Effector memory CD8-positive, alpha-beta T cell (primary cell): ENCODE measurements at regions not wholly inside any gene's neighbourhood (a gene's known extent, or its start where the extent isn't known, plus 50 kb on each side); places are given as distances from the start of the nearest gene placed in this dataset.

Experiments
- ATAC-seq: fragments of 150-1000 bp; cut with Tn5 transposase; replicated peaks from 2 replicates; pipeline ENCODE4 v1.10.0; 2021; ENCODE audit warnings: mild to moderate bottlenecking, moderate library complexity
- DNase-seq, 3 experiments: peaks; one replicate each; pipeline ENCODE4 v3.0.0; 2021
- H3K27ac Mint-ChIP-seq, 2 donors: one replicate each; pipeline ENCODE4 v1.8.0; 2022; ENCODE audit warnings: mild to moderate bottlenecking in 2 of 2, mixed read lengths in 2 of 2, moderate library complexity in 2 of 2
- H3K27me3 Mint-ChIP-seq, 2 donors: one replicate each; pipeline ENCODE4 v1.8.0; 2022; ENCODE audit warnings: mixed read lengths in 2 of 2
- H3K36me3 Mint-ChIP-seq: one replicate; pipeline ENCODE4 v1.8.0; 2022; ENCODE audit warnings: mild to moderate bottlenecking, moderate library complexity, mixed read lengths; ENCODE audit not compliant: insufficient read depth
- H3K4me1 Mint-ChIP-seq, 2 donors: one replicate each; pipeline ENCODE4 v1.8.0; 2022; ENCODE audit warnings: low read depth in 2 of 2, mixed read lengths in 2 of 2
- H3K4me3 Mint-ChIP-seq, 2 donors: one replicate each; pipeline ENCODE4 v1.8.0; 2022; ENCODE audit warnings: mild to moderate bottlenecking in 2 of 2, mixed read lengths in 2 of 2, moderate library complexity in 2 of 2
- H3K9me3 Mint-ChIP-seq, 2 donors: one replicate each; pipeline ENCODE4 v1.8.0; 2022; ENCODE audit warnings: mixed read lengths in 2 of 2

DNA sequence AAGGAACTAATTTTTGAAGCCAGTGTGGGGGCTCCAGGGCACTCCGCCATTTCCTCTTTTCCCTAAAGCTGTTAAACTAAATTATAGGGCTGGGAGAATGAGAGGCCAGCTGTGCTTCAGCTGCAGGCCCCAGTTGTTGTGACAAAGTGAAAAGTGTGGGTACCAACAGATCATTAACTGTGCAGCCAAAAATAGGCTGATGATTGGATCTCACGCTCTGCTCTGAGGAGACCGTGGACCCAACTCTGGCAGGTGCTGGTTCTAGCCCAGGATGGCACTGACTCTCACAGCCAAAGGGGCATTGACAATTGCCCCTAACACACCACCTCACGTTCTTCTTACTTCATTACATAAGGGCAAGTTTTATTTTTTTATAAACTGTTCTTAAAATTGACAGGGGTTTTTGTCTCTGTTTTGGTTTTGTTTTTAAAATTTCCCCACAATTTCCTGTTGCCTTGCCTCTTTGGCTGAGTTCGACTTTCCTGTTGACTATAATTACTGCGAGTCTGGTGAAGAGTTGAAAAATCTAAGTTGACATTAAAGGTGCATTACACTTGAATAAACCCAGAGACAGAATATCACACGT lies 391.0 kb downstream of the FGF9 start:
- Mint-ChIP-seq H3K27me3 (no peaks in the 10 kb centered on the region), H3K9me3 (no peaks in the 10 kb centered on the region), H3K4me1 (peaks cover 66 to 69% of the 10 kb centered on the region in 2 donors), H3K4me3 (peak overlapping the region; percentile 53 to 55), H3K36me3 (peaks cover 13% of the 10 kb centered on the region), H3K27ac (peak overlapping the region; percentile 96 to 100)
- ATAC-seq (peak; percentile 72), DNase-seq (peak; percentile 23 to 46 (median 24))

DNA sequence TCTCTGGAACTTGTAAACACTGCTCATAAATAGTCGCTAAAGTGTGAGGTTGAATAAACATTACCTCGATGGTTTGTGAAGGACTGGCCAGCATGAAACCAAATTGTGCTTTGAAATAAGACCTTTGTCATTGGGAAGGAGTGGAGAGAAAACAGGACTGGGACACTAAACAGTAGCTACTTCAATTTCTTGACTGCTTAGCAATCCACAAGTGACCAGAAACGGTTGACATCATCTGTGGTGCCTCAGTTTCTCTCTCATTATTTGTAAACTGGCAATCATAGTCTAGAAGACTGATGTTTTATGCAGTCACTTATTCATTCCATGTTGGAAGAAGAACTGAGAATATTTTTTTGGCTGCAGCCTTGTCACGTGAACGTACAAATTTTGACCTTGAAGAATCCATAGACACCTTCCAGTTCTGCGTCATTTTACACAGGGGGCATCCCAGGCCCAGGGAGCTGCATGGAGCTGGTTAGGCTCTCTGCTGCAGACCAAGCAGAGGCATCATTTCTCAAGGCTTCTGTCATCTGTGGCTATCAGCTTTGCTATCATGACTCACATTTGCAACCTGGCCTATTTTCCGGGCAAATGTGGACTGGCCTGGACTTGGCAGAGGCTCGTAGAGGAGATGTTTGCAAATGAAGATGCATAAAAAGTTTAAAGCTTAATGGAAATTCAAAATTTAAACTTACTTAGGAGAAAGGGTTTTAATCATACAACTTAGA lies 391.8 kb downstream of the FGF9 start:
- Mint-ChIP-seq H3K36me3 (peaks cover 13% of the 10 kb centered on the region), H3K9me3 (no peaks in the 10 kb centered on the region), H3K27ac (peak overlapping the region; percentile 96 to 100), H3K27me3 (no peaks in the 10 kb centered on the region), H3K4me1 (peaks cover 66 to 72% of the 10 kb centered on the region in 2 donors), H3K4me3 (peak overlapping the region; percentile 53 to 55)
- peak; percentile 39 for ATAC-seq
- peak; percentile 14 to 20 (median 20) for DNase-seq

DNA sequence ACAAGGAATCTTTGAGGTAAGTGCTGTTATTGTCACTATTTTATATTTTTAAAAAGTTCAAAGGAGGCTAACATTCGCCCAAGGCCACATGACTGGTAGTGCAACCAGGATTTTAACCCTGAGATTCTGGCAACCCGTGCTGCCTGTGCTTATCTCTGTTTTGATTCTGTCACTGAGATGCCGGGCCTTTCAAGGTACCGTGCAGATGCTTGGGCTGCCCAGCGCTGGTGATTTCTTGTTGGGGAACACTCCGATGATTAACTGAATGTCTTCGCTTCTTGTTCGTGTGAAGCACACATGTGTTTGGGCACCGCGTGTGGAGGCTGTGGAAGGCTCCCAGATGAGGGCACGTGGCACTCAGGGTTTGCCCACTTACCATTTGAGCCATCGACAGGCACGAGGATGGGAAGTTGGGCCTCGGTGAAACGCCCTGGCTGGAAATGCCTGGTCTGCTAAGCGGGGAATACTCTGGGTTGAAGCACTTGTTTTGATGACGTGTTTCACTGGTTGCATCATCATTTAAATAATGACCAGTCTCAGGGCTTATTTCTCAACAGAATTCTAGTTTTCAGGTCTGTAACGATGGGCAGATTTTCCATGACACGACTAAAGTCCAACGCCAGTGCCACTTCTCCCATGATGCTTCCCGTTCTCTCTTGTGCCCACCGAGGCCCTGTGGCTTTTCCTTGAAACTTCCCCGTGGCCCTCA lies 392.7 kb downstream of the FGF9 start:
- Mint-ChIP-seq H3K27me3 (no peaks in the 10 kb centered on the region), H3K9me3 (no peaks in the 10 kb centered on the region), H3K36me3 (peaks cover 13% of the 10 kb centered on the region), H3K4me3 (peak overlapping the region in 1 of 2 donors; percentile 55), H3K4me1 (peaks cover 61 to 72% of the 10 kb centered on the region in 2 donors), H3K27ac (peak overlapping the region; percentile 96 to 100)
- ATAC-seq (no peak), DNase-seq (no peak)

DNA sequence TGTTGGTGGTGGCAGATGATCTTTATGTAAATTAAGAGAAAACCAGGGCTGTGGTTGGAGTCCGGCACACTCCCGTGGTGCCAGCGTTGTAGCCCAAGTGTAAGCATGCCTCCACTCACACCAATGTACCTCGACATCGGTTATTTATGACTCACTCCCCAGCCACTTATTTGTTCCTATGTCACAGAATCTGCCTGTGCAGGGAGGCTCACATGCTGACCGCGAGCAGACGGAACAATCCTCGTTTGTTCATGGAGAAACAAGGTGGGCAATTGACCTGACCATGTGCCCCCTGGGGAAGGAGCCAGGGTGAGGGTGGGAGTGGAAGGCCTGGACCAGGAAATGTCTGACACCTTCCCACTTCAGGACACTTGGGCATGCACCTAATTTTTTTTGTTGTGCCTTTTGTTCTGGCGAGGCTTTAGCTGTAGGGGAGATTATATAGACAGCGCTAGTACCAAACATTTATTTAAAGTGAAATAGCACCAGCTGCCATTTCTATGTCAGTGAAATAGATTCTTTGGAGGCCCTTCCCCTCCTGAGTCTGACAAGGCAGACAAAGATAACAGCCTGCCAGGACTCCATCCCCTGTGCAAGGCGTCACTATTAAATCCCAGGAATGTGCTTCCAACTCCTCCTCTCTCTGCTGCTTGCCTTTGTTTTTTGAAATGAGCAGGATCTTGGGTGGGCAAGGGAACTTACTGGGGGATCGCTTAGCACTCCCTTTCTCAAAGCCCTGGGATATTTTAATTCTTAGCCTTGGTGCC lies 394.2 kb downstream of the FGF9 start:
- DNase-seq, result no peak
- H3K36me3 Mint-ChIP-seq, result peaks cover 13% of the 10 kb centered on the region
- no peaks in the 10 kb centered on the region for H3K9me3 Mint-ChIP-seq
- peaks cover 51 to 63% of the 10 kb centered on the region in 2 donors for H3K4me1 Mint-ChIP-seq
- no peaks in the 10 kb centered on the region for H3K27me3 Mint-ChIP-seq
- ATAC-seq, result no peak
- peak overlapping the region; percentile 33 to 51 for H3K4me3 Mint-ChIP-seq
- H3K27ac Mint-ChIP-seq, result peak overlapping the region; percentile 96 to 100

DNA sequence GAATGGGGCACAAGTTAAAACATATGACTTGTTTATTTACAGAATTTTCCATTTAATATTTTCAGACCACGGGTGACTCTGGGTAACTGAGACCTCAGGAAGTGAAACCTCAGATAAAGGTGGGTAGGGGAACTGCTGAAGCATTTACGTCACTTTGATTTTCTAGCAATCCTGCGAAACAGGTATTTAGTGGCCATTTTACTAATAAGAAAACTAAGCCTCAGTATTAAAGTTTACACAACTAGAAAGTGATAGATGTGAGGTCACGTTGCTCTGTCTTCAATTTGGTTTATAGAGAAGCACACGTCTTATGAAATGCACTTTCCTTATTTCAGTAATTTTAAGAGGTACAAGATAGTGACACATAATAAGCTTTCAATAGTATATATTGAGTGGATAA lies 402.8 kb downstream of the FGF9 start:
- no peaks in the 10 kb centered on the region for H3K27me3 Mint-ChIP-seq
- H3K4me3 Mint-ChIP-seq, result no peak overlapping the region
- ATAC-seq, result peak; percentile 35
- H3K4me1 Mint-ChIP-seq, result peaks cover 11 to 21% of the 10 kb centered on the region in 2 donors
- peak overlapping the region in 1 of 2 donors; percentile 41 for H3K27ac Mint-ChIP-seq
- H3K36me3 Mint-ChIP-seq, result no peaks in the 10 kb centered on the region
- no peak for DNase-seq
- no peaks in the 10 kb centered on the region for H3K9me3 Mint-ChIP-seq

DNA sequence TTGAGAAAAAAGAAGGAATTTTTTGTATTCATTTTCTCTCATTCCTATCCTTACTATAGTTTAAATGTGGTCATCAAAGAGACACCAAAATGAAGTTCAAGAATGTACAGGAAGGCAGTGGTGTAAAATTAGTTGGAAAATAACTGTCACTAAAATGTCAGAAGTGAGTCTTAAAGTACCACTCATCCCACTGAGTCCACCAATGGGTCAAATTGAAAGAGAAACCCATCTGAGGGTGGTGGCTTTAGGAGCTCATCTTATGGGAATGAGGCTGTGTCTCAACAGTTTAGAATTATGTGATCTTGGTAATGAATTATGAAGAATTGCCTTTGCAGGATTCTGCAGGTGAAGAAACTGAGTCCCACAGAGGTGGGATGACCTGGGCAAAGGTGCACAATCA lies 403.5 kb downstream of the FGF9 start:
- Mint-ChIP-seq H3K4me1 (peaks cover 11 to 21% of the 10 kb centered on the region in 2 donors), H3K27me3 (no peaks in the 10 kb centered on the region), H3K36me3 (no peaks in the 10 kb centered on the region), H3K9me3 (no peaks in the 10 kb centered on the region), H3K27ac (peak overlapping the region in 1 of 2 donors; percentile 41), H3K4me3 (no peak overlapping the region)
- ATAC-seq (no peak), DNase-seq (no peak)

DNA sequence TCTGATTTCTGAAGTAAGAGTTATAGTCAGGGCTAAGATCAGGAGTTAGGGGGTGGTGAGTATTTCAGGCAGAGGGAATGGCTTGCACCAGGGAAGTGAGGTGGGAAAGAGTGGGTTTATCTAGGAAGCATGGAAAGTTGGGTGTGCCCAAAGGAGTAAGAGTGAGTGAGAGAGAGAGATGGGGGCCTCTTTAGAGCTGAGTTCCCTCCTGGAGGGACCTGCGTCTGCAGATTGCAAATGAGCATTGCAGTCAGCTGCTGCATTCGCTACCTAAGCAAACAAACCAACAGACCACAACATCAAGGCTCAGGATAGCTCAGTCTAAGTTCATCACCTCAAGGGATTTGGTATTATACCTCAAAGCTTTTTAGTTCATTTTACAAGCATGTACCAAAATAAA lies 405.8 kb downstream of the FGF9 start:
- H3K27ac Mint-ChIP-seq, result peak overlapping the region in 1 of 2 donors; percentile 70
- H3K4me3 Mint-ChIP-seq, result no peak overlapping the region
- DNase-seq (no peak), ATAC-seq (peak; percentile 65)
- no peaks in the 10 kb centered on the region for H3K9me3 Mint-ChIP-seq
- no peaks in the 10 kb centered on the region for H3K36me3 Mint-ChIP-seq
- H3K4me1 Mint-ChIP-seq, result peaks cover 11 to 19% of the 10 kb centered on the region in 2 donors
- no peaks in the 10 kb centered on the region for H3K27me3 Mint-ChIP-seq

DNA sequence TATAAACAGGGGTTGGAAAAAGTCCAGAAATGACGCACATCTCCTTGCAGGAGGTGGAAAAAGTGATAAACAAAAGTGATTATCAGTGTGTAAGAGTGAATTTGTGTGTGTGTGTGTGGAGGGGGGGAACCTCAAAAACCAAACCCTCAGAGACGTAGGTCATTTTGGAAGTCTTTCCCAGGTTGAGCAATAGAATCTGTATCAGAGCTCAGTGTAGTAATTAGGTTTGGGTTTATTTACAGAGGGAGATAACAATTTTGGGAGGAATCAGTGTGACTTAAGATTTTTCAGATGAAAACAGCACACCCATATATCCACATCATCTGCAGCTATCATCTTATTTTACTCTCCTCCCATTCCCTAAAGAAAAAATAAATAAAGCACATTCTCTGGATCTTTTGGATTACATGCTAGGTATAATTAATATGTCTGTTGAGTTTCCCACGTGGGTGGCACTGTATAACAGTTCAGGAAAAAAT lies 406.4 kb downstream of the FGF9 start:
- no peak for ATAC-seq
- Mint-ChIP-seq H3K4me3 (no peak overlapping the region), H3K36me3 (no peaks in the 10 kb centered on the region), H3K27ac (peak overlapping the region in 1 of 2 donors; percentile 70), H3K27me3 (no peaks in the 10 kb centered on the region), H3K9me3 (no peaks in the 10 kb centered on the region), H3K4me1 (peaks cover 11 to 23% of the 10 kb centered on the region in 2 donors)
- no peak for DNase-seq

DNA sequence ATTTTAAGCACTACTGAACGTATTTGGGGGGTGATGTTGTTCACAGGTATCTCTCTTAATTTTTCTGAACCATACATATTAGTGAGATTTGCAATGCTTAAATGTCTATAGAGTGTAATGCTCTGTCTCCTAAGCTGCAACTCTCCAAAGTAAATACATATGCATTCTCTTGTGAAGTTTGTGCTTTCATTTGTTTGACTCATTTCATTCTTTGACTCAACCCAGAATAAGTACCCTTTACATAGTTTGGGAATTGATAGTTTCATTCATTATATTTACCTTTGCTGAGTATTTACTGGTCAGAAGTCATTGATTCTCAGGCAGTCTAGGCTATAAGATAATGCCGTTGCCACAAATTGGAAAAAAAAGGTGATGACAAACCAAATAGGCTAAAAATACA lies 406.9 kb downstream of the FGF9 start:
- H3K4me1 Mint-ChIP-seq, result peaks cover 17 to 28% of the 10 kb centered on the region in 2 donors
- no peaks in the 10 kb centered on the region for H3K27me3 Mint-ChIP-seq
- H3K36me3 Mint-ChIP-seq, result no peaks in the 10 kb centered on the region
- peak overlapping the region in 1 of 2 donors; percentile 70 for H3K27ac Mint-ChIP-seq
- H3K9me3 Mint-ChIP-seq, result no peaks in the 10 kb centered on the region
- H3K4me3 Mint-ChIP-seq, result no peak overlapping the region
- DNase-seq (no peak), ATAC-seq (no peak)

DNA sequence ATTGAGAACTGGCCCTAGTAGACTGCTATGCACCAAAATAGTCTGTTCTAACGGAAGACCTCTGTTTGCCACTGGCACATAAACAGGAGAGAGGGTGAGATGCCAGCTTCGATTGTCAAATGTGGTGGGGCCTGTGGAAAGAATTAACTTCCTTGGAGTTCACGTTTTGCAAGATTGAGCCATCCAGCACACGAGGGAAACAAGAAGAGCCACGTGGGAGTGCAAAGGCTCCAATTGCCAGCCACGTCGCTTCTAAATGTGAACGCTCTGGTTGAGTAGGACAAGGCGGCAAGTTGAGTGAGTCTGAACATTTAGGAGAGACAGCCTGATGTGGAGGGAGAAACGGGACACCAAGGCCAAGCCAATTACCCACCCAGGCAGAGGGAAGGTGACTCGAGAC lies 409.1 kb downstream of the FGF9 start:
- DNase-seq (no peak), ATAC-seq (no peak)
- H3K27ac Mint-ChIP-seq, result no peak overlapping the region
- H3K9me3 Mint-ChIP-seq, result no peaks in the 10 kb centered on the region
- H3K36me3 Mint-ChIP-seq, result no peaks in the 10 kb centered on the region
- H3K4me1 Mint-ChIP-seq, result peaks cover 17 to 28% of the 10 kb centered on the region in 2 donors
- no peaks in the 10 kb centered on the region for H3K27me3 Mint-ChIP-seq
- no peak overlapping the region for H3K4me3 Mint-ChIP-seq

DNA sequence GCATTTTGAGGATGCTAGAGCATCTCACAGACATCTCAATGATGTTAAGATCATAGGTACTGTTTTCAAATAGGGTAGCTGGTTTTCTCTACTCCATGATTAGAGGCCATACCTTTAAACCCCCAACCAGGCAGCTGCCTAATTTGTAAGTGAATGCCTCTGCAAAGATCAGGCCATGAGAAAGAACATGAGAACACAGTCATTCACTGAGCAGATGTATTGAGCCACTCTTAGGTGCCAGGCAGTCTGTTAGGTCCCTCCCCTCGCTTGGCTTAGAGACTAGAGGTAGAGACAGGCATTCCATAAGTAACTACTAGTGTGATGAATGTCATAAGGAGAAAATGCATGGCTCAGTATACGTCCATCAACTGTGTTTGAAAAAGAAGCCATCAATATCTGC lies 410.0 kb downstream of the FGF9 start:
- Mint-ChIP-seq H3K9me3 (no peaks in the 10 kb centered on the region), H3K36me3 (no peaks in the 10 kb centered on the region), H3K27ac (no peak overlapping the region), H3K4me3 (no peak overlapping the region), H3K27me3 (no peaks in the 10 kb centered on the region), H3K4me1 (peaks cover 17 to 31% of the 10 kb centered on the region in 2 donors)
- no peak for DNase-seq
- no peak for ATAC-seq

DNA sequence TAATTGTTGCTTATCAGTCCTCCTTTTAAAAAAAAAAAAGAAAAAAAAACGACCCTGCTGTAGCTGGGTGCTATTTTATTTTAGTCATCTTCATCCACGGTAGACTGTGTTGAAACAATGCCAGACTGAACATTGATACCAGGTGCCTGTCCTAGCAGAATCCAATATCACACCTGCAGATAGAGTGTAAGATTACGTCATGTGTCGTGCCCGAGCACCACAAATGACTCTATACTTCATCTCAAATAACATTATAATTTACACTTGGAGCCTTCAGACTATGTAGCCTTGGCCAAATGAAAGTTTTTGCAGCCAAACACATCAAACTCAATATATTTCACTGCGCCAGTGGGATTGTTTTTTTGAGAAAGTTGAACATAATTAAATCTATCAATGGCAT lies 410.6 kb downstream of the FGF9 start:
- Mint-ChIP-seq H3K27me3 (no peaks in the 10 kb centered on the region), H3K36me3 (no peaks in the 10 kb centered on the region), H3K4me1 (peaks cover 15 to 28% of the 10 kb centered on the region in 2 donors), H3K4me3 (no peak overlapping the region), H3K27ac (no peak overlapping the region), H3K9me3 (no peaks in the 10 kb centered on the region)
- no peak for ATAC-seq
- no peak for DNase-seq

DNA sequence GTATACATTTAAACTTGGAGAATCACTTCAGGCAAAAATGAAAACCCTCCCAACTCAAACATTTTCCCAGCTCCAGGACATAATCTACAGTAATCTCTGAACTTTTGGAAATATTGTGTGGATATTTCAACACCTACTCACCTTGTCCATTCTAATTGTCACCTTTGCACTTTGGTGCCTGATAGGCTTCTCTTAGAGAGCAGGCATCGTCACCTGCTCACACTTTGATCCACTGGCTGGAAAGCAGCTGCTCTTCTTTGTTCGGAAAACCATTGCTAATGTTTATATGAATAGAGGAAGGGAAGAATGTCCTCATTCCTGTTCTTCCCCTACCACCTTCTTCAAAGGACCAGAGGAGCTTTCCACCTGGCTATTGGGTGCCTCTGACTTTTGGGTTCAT lies 411.2 kb downstream of the FGF9 start:
- peak overlapping the region; percentile 1 to 2 for H3K27ac Mint-ChIP-seq
- no peaks in the 10 kb centered on the region for H3K9me3 Mint-ChIP-seq
- H3K4me1 Mint-ChIP-seq, result peaks cover 11 to 25% of the 10 kb centered on the region in 2 donors
- ATAC-seq (no peak), DNase-seq (no peak)
- no peaks in the 10 kb centered on the region for H3K36me3 Mint-ChIP-seq
- H3K4me3 Mint-ChIP-seq, result no peak overlapping the region
- no peaks in the 10 kb centered on the region for H3K27me3 Mint-ChIP-seq
